HepG2 (cell line): ENCODE measurements at regions not wholly inside any gene's neighbourhood (a gene's known extent, or its start where the extent isn't known, plus 50 kb on each side); places are given as distances from the start of the nearest gene placed in this dataset.
"Not testable (repeated sequence)": the region's sequence is repeated elsewhere in the genome, so short reads cannot be mapped to it uniquely, and the experiment has no call there.

Source experiments
- ATAC-seq: fragments of 200-7000 bp; cut with Tn5 transposase; 3 replicates; pipeline ENCODE4 v1.9.1; 2020; ENCODE audit warnings: mild to moderate bottlenecking, moderate library complexity
- BruUV-seq: library from RNA; stranded (reverse); fragments of 400-500 nt; replicated peaks from 2 replicates; lab custom pipeline; 2021; lab: Mats Ljungman, UMichigan
- CTCF ChIA-PET: fragments of 300-600 bp; formaldehyde crosslinking; extraction: SDS; loops from one replicate; lab custom pipeline; 2021; ENCODE audit warnings: low total read pairs, inconsistent platforms, low intra/inter-chr PET ratio; lab: Yijun Ruan, JAX
- POLR2A ChIA-PET: fragments of 350-600 bp; sonication (Branson Sonifier 250); formaldehyde crosslinking; loops from one replicate; lab custom pipeline; 2020; ENCODE audit warnings: antibody characterized with exemption, inconsistent platforms; lab: Yijun Ruan, JAX
- DNase-seq: peaks from one replicate; pipeline ENCODE4 v3.0.0-alpha.2; 2015; ENCODE audit warnings: low spot score
- FAIRE-seq: peaks from 3 replicates; lab custom pipeline; 2011; peaks lifted over from hg19 to GRCh38; lab: Jason Lieb, UNC
- H2AFZ ChIP-seq: one replicate; pipeline ENCODE4 v1.6.1; 2011; ENCODE audit warnings: low read length, inconsistent platforms
- H3K27ac ChIP-seq: fragments of 300-600 bp; 3 replicates; pipeline ENCODE4 v1.8.0; 2011; ENCODE audit warnings: mixed run types, mild to moderate bottlenecking, mixed read lengths, low read length, inconsistent platforms; ENCODE audit not compliant: insufficient read depth; ENCODE audit errors: extremely low read length
- H3K27me3 ChIP-seq, 2 experiments: fragments of 200-600 bp in 1 of 2; 2 replicates in 1 of 2; 3 replicates in 1 of 2; pipeline versions ENCODE4 v1.6.0 to v1.8.0; 2011; ENCODE audit warnings: low read length in 2 of 2, mild to moderate bottlenecking in 2 of 2, moderate library complexity in 2 of 2, inconsistent platforms in 1 of 2; ENCODE audit not compliant: insufficient read depth in 2 of 2, control insufficient read depth in 1 of 2
- H3K36me3 ChIP-seq, 2 experiments: fragments of 200-600 bp in 1 of 2; replicated peaks in 1 of 2; 2 replicates in 1 of 2; 3 replicates in 1 of 2; pipeline versions ENCODE4 v1.5.1 to v1.8.0; 2011; ENCODE audit warnings: low read length in 2 of 2, inconsistent platforms in 1 of 2; ENCODE audit not compliant: insufficient read depth in 2 of 2, control insufficient read depth in 1 of 2
- H3K4me1 ChIP-seq: 2 replicates; pipeline ENCODE4 v1.5.1; 2012; ENCODE audit warnings: low read length, inconsistent platforms; ENCODE audit not compliant: insufficient read depth
- H3K4me2 ChIP-seq: 2 replicates; pipeline ENCODE4 v1.6.0; 2011; ENCODE audit warnings: low read depth, low read length, inconsistent platforms
- H3K4me3 ChIP-seq, 3 experiments: fragments of 200-600 bp in 1 of 3; sonication (generic), shearing (Covaris generic) in 1 of 3; replicated peaks in 1 of 3; 2 replicates each; pipeline ENCODE4 v1.5.1; 2011 to 2016; ENCODE audit warnings: low read length in 3 of 3, inconsistent platforms in 2 of 3, low read depth in 2 of 3, mild to moderate bottlenecking in 2 of 3, control low read depth in 1 of 3, mixed read lengths in 1 of 3; ENCODE audit not compliant: insufficient read depth in 1 of 3
- H3K79me2 ChIP-seq: one replicate; pipeline ENCODE4 v1.6.1; 2011; ENCODE audit warnings: low read length, inconsistent platforms; ENCODE audit not compliant: insufficient read depth
- H3K9ac ChIP-seq: 2 replicates; pipeline ENCODE4 v1.6.0; 2011; ENCODE audit warnings: mild to moderate bottlenecking, low read depth, low read length, inconsistent platforms; ENCODE audit not compliant: insufficient read depth
- H3K9me3 ChIP-seq: 2 replicates; pipeline ENCODE4 v1.5.1; 2012; ENCODE audit warnings: mild to moderate bottlenecking, low read length
- H4K20me1 ChIP-seq: 2 replicates; pipeline ENCODE4 v1.6.0; 2011; ENCODE audit warnings: inconsistent platforms, mild to moderate bottlenecking, low read length, moderate library complexity; ENCODE audit not compliant: insufficient read depth
- BRD4 ChIP-seq: sonication (generic); formaldehyde crosslinking; IDR thresholded peaks from 2 replicates; pipeline ENCODE4 v1.4.0; 2020; ENCODE audit warnings: missing genetic modification reagents
- HOXD1 ChIP-seq: sonication (generic); formaldehyde crosslinking; IDR thresholded peaks from 2 replicates; pipeline ENCODE4 v1.5.0; 2020; ENCODE audit warnings: missing genetic modification reagents
- KLF16 ChIP-seq, 2 experiments: sonication (generic) in 1 of 2; formaldehyde crosslinking in 1 of 2; IDR thresholded peaks; 2 replicates each; pipeline versions ENCODE4 v1.6.1 to v1.8.0; 2016 to 2023; ENCODE audit warnings: missing genetic modification reagents in 2 of 2, missing compliant biosample characterization in 1 of 2
- SMAD3 ChIP-seq: sonication (generic); formaldehyde crosslinking; IDR thresholded peaks from 2 replicates; pipeline ENCODE4 v1.4.0; 2020; ENCODE audit warnings: missing genetic modification reagents
- ZFP37 ChIP-seq: sonication (generic); formaldehyde crosslinking; IDR thresholded peaks from 2 replicates; pipeline ENCODE4 v1.4.0; 2020; ENCODE audit warnings: missing genetic modification reagents, borderline replicate concordance
- ZNF230 ChIP-seq: sonication (generic); formaldehyde crosslinking; IDR thresholded peaks from 2 replicates; pipeline ENCODE4 v1.4.0; 2020; ENCODE audit warnings: mild to moderate bottlenecking, missing genetic modification reagents
- ZNF703 ChIP-seq: sonication (generic); formaldehyde crosslinking; IDR thresholded peaks from 2 replicates; pipeline ENCODE4 v1.5.1; 2020; ENCODE audit warnings: missing genetic modification reagents, mild to moderate bottlenecking, moderate library complexity, borderline replicate concordance
- WGBS: methylation state at CpG from one replicate; pipeline ENCODE4 v1.1.6; 2017; ENCODE audit warnings: low lambda C conversion rate; 5-methylcytosine and 5-hydroxymethylcytosine counted together
- in situ Hi-C: cut with HindIII; loops from 2 replicates; pipeline ENCODE4 v1.10.0; 2017; ENCODE audit warnings: low pct_unique_long_range_greater_than_20kb; ENCODE audit not compliant: extremely low pct_ligation_motif_present
- intact Hi-C: fragments of 100-400 bp; cut with micrococcal nuclease; formaldehyde crosslinking; loops from one replicate; pipeline ENCODE4 v1.10.0; 2022; ENCODE audit not compliant: unreplicated experiment
- TF ChIP-seq, protein P1 (sequence below): sonication (generic); formaldehyde crosslinking; IDR thresholded peaks from 2 replicates; pipeline ENCODE4 v1.8.0; 2022; ENCODE audit warnings: mild to moderate bottlenecking, missing genetic modification reagents, borderline replicate concordance
- TF ChIP-seq, protein P2 (sequence below): IDR thresholded peaks from 2 replicates; pipeline ENCODE4 v1.6.1; 2016

DNA sequence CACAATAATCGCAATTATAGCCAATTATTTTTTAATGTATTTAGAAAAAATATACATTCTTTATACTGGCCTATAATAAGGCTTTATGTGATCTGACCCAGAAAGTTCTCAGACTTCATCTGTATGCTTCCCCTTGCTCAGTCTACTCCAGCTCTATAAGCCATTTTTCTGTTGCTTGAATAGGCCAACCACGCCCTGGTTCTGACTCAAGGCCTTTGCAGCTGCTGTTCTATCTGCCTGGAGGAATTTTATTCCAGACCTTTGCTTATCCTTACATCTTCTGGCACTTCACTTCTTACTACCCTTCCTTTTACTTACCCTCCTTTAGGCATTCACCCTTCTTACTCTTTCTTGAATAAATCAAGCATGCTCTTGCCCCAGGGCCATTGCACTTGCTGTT, 54.9 kb upstream of the PDE3B start:
- WGBS, result 94% methylated on average over 2 of the region's 2 CpGs
- Histone ChIP-seq H4K20me1 (no peaks in the 10 kb centered on the region), H3K4me3 (no peak overlapping the region), H3K27me3 (no peaks in the 10 kb centered on the region), H3K9ac (no peak overlapping the region), H3K27ac (no peak overlapping the region), H2AFZ (no peak overlapping the region), H3K79me2 (no peaks in the 10 kb centered on the region), H3K4me1 (peaks cover 21% of the 10 kb centered on the region), H3K9me3 (no peaks in the 10 kb centered on the region), H3K36me3 (no peaks in the 10 kb centered on the region), H3K4me2 (no peak overlapping the region)
- no TSS peak for BruUV-seq
- TF ChIP-seq KLF16 (CRISPR knock-in tag; IDR thresholded peaks at IDR 0.05) (no peak), BRD4 (no peak), HOXD1 (no peak), ZNF703 (no peak)
- TF ChIP-seq, protein P1, sequence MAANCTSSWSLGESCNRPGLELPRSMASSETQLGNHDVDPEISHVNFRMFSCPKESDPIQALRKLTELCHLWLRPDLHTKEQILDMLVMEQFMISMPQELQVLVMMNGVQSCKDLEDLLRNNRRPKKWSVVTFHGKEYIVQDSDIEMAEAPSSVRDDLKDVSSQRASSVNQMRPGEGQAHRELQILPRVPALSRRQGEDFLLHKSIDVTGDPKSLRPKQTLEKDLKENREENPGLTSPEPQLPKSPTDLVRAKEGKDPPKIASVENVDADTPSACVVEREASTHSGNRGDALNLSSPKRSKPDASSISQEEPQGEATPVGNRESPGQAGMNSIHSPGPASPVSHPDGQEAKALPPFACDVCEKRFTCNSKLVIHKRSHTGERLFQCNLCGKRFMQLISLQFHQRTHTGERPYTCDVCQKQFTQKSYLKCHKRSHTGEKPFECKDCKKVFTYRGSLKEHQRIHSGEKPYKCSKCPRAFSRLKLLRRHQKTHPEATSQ (CRISPR knock-in tag), result no peak
- TF ChIP-seq, protein P2, sequence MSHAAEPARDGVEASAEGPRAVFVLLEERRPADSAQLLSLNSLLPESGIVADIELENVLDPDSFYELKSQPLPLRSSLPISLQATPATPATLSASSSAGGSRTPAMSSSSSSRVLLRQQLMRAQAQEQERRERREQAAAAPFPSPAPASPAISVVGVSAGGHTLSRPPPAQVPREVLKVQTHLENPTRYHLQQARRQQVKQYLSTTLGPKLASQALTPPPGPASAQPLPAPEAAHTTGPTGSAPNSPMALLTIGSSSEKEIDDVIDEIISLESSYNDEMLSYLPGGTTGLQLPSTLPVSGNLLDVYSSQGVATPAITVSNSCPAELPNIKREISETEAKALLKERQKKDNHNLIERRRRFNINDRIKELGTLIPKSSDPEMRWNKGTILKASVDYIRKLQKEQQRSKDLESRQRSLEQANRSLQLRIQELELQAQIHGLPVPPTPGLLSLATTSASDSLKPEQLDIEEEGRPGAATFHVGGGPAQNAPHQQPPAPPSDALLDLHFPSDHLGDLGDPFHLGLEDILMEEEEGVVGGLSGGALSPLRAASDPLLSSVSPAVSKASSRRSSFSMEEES, result no peak
- FAIRE-seq (no peak), ATAC-seq (no peak), DNase-seq (no peak)
- intact Hi-C loops (no loop called here), in situ Hi-C loops (no loop called here)
- CTCF ChIA-PET, result no interaction called here
- POLR2A ChIA-PET, result no interaction called here

DNA sequence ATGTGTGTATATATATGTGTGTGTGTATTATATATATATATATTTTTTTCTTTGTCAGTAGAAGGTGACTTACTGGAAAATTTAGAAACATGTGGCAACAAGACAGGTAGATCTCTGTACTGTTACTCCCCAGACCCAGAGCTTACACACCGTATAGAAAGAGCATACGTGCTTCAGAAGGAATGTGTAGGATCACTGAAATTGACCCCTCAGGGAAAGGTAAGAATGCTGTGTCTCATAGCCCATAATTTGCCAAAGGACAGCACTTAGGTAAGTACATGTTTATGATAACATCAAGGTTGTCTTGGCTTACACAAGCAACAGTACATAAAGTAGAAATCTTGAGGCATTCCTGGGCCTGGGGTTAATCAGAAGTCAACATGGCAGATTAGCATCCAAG, 54.2 kb upstream of the PDE3B start:
- H3K27ac ChIP-seq, result no peak overlapping the region
- ATAC-seq (no peak), DNase-seq (no peak), FAIRE-seq (no peak)
- no peak overlapping the region for H2AFZ ChIP-seq
- no peak overlapping the region for H3K4me3 ChIP-seq
- WGBS, result 95% methylated on average over 2 of the region's 2 CpGs
- intact Hi-C loops, result no loop called here
- CTCF ChIA-PET, result no interaction called here
- H3K27me3 ChIP-seq, result no peaks in the 10 kb centered on the region
- no peaks in the 10 kb centered on the region for H3K36me3 ChIP-seq
- in situ Hi-C loops, result no loop called here
- H3K79me2 ChIP-seq, result no peaks in the 10 kb centered on the region
- H3K4me1 ChIP-seq, result peaks cover 13% of the 10 kb centered on the region
- BruUV-seq, result no TSS peak
- no peak overlapping the region for H3K9ac ChIP-seq
- no peak overlapping the region for H3K4me2 ChIP-seq
- no peaks in the 10 kb centered on the region for H4K20me1 ChIP-seq
- POLR2A ChIA-PET, result no interaction called here
- H3K9me3 ChIP-seq, result no peaks in the 10 kb centered on the region
- TF ChIP-seq ZFP37, result no peak
- no peak for TF ChIP-seq SMAD3 (CRISPR knock-in tag)
- no peak for TF ChIP-seq ZNF230 (CRISPR knock-in tag)

DNA sequence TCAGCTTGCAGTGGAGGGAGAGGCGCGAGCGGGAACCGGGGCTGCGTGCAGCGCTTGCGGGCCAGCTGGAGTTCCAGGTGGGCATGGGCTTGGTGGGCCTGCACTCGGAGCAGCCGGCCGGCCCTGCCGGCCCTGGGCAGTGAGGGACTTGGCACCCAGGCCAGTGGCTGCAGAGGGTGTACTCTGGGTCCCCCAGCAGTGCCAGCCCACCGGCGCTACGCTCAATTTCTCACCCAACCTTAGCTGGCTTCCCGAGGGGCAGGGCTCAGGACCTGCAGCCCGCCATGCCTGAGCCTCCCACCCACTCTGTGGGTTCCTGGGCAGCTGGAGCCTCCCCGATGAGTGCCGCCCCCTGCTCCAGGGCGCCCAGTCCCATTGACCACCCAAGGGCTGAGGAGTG, 52.6 kb upstream of the PDE3B start:
- WGBS, result 98% methylated on average over 11 of the region's 19 CpGs
- CTCF ChIA-PET, intact Hi-C loops: not testable (repeated sequence)

More for the DNA sequence above, 52.6 kb upstream of the PDE3B start:
- ATAC-seq, FAIRE-seq, POLR2A ChIA-PET, H3K4me1 ChIP-seq, H3K36me3 ChIP-seq, H3K9ac ChIP-seq, BruUV-seq, H4K20me1 ChIP-seq, H3K27ac ChIP-seq, H2AFZ ChIP-seq, H3K79me2 ChIP-seq, H3K9me3 ChIP-seq, DNase-seq, H3K27me3 ChIP-seq, in situ Hi-C loops, H3K4me2 ChIP-seq, H3K4me3 ChIP-seq: not testable (repeated sequence)
